AG04449 (cell line): ENCODE measurements at regions not wholly inside any gene's neighbourhood (a gene's known extent, or its start where the extent isn't known, plus 50 kb on each side); places are given as distances from the start of the nearest gene placed in this dataset.

Experiments used
- CTCF ChIA-PET: fragments of 350-600 bp; formaldehyde crosslinking; extraction: SDS; loops from one replicate; lab custom pipeline; 2021; ENCODE audit warnings: antibody characterized with exemption; lab: Yijun Ruan, JAX
- POLR2A ChIA-PET: fragments of 400-600, 350-600 bp; formaldehyde crosslinking; extraction: SDS; loops from one replicate; lab custom pipeline; 2020; ENCODE audit warnings: antibody characterized with exemption, inconsistent platforms; lab: Yijun Ruan, JAX
- DNase-seq: peaks from one replicate; pipeline ENCODE4 v3.0.0-alpha.2; 2010; ENCODE audit warnings: low read depth, low spot score
- H3K4me3 ChIP-seq: 2 replicates; pipeline ENCODE4 v1.5.1; 2011; ENCODE audit warnings: low read depth, mild to moderate bottlenecking, control low read depth, low read length
- CTCF ChIP-seq: IDR thresholded peaks from one replicate; pipeline ENCODE4 v1.5.1; 2011; ENCODE audit warnings: mild to moderate bottlenecking, moderate library complexity, low read length, control low read depth, inconsistent platforms; ENCODE audit not compliant: insufficient read depth; ENCODE audit errors: missing control alignments

DNA sequence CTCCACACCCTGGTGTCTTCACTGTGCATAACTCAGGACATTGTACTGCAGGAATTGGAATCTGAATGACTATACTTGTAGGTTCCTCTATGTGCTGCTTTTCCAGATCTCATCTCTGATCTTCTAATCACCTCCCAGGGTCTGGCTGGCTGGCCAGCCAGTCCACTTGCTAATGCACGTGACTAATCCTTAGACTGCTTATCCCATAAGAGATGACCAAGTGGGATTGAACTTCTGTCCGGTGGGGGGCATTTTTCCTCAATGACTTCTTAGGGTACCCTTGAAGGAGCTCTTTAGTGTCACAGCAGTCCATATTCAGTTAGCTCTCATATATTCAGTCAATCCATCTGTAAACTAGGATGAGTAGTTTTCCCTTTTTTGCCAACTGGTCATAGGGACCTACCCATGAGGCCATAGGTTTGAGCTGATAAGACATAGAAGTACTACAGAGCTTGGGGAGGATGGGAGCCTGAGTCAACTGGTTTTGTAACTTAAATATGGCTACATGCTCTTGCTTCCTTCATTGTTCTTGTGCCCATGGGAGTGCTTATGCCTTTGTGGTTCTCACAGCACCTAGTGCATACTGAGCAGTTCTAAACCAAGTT is 71.9 kb upstream of the WDR1 start:
- CTCF ChIA-PET: no interaction called here
- POLR2A ChIA-PET: no interaction called here
- DNase-seq: no peak
- no peak for TF ChIP-seq CTCF
- no peak overlapping the region for H3K4me3 ChIP-seq

- ChIA-PET CTCF (no interaction called here), POLR2A (interaction anchor here (0.9 kb wide), 1 partner anchor 70 kb away, joined by 3 read pairs; the partner anchor contains the start of gene WDR1)
- no peak for TF ChIP-seq CTCF
- DNase-seq: no peak
- no peak overlapping the region for H3K4me3 ChIP-seq
Measured at GRCh38 chr4:10186228-10187214, 69.9 kb upstream of the WDR1 start.

DNA sequence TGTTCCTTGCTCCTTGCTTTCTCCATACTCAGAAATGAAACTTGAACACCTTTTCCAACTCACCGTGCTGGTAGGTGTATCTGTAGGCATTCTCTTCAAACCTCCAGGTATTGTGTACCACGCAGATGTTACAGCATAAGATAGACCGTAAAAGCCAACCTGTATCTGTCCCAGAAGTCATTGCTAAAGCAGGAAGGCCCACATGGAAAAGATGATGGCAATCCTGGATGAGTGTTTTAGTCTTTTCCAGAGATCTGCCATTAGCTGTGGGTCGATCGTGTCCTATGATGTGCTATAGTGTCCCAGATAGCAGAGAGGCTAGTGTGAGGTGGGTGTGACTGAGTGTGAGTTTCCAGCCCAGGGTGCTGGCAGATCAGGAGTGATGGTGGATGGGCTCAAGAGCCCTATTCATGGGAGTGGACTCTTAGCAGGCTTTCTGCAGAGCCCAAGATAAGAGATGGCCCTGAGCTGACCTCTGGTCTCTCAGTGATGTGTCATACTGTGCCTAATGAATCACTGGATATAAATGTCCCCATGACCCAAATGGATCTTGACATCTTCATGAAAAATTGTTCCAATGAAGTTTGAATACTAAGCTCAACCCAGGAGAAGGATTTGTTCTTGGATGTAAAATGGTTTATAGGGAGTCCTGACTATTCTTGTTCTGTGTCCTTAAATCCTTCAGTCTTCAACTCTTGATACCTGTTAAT is 69.1 kb upstream of the WDR1 start:
- POLR2A ChIA-PET: interaction anchor here (0.9 kb wide), 1 partner anchor 69 kb away, joined by 3 read pairs; the partner anchor contains the start of gene WDR1
- CTCF ChIA-PET: no interaction called here
- no peak for TF ChIP-seq CTCF
- no peak overlapping the region for H3K4me3 ChIP-seq
- DNase-seq: no peak

GRCh38 chr4:10184501-10184938 is 67.9 kb upstream of the WDR1 start:
- POLR2A ChIA-PET: interaction anchor here (1.1 kb wide), 1 partner anchor 68 kb away, joined by 5 read pairs; the partner anchor contains the start of gene WDR1
- CTCF ChIA-PET: no interaction called here
- no peak overlapping the region for H3K4me3 ChIP-seq
- no peak for TF ChIP-seq CTCF
- no peak for DNase-seq

GRCh38 chr4:10184041-10184440 is 67.4 kb upstream of the WDR1 start:
- CTCF ChIA-PET: no interaction called here
- no peak for TF ChIP-seq CTCF
- no peak overlapping the region for H3K4me3 ChIP-seq
- POLR2A ChIA-PET: interaction anchor here (1.1 kb wide), 1 partner anchor 67 kb away, joined by 5 read pairs; the partner anchor contains the start of gene WDR1
- no peak for DNase-seq
